GM23248 (cell line): ENCODE measurements at regions not wholly inside any gene's neighbourhood (a gene's known extent, or its start where the extent isn't known, plus 50 kb on each side); places are given as distances from the start of the nearest gene placed in this dataset.
A peak's percentile ranks its signal among the peaks of the same experiment; 100 is the strongest.

Experiments used
- DNase-seq: peaks from one replicate; pipeline ENCODE4 v3.0.0-alpha.2; 2015
- H2AFZ ChIP-seq: fragments of 200-600 bp; sonication (generic); 2 replicates; pipeline ENCODE4 v1.6.1; 2016; ENCODE audit warnings: antibody characterized with exemption
- H3F3A ChIP-seq: fragments of 200-600 bp; sonication (generic); 2 replicates; pipeline ENCODE4 v1.6.1; 2016; ENCODE audit warnings: mild to moderate bottlenecking, antibody characterized with exemption, mixed run types; ENCODE audit not compliant: insufficient read depth
- H3K27ac ChIP-seq: fragments of 200-600 bp; sonication (generic); 2 replicates; pipeline ENCODE4 v1.5.1; 2016; ENCODE audit warnings: mild to moderate bottlenecking
- H3K27me3 ChIP-seq: fragments of 200-600 bp; sonication (generic); replicated peaks from 2 replicates; pipeline ENCODE4 v1.6.1; 2016; ENCODE audit warnings: mild to moderate bottlenecking; ENCODE audit not compliant: insufficient read depth
- H3K36me3 ChIP-seq: fragments of 200-600 bp; sonication (generic); 2 replicates; pipeline ENCODE4 v1.6.1; 2016; ENCODE audit warnings: low read depth, mild to moderate bottlenecking
- H3K4me1 ChIP-seq: fragments of 200-600 bp; sonication (generic); 2 replicates; pipeline ENCODE4 v1.6.1; 2016; ENCODE audit warnings: mild to moderate bottlenecking; ENCODE audit not compliant: insufficient read depth
- H3K4me2 ChIP-seq: fragments of 200-600 bp; sonication (generic); one replicate; pipeline ENCODE4 v1.6.1; 2016; ENCODE audit warnings: mild to moderate bottlenecking; ENCODE audit not compliant: unreplicated experiment
- H3K4me3 ChIP-seq: fragments of 200-600 bp; sonication (generic); 2 replicates; pipeline ENCODE4 v1.5.1; 2016; ENCODE audit warnings: mild to moderate bottlenecking
- H3K79me2 ChIP-seq: fragments of 200-600 bp; sonication (generic); 2 replicates; pipeline ENCODE4 v1.6.1; 2016; ENCODE audit warnings: mild to moderate bottlenecking; ENCODE audit not compliant: insufficient read depth
- H3K9ac ChIP-seq: fragments of 200-600 bp; sonication (generic); 2 replicates; pipeline ENCODE4 v1.6.1; 2016; ENCODE audit warnings: mild to moderate bottlenecking
- H3K9me2 ChIP-seq: fragments of 200-600 bp; sonication (generic); 2 replicates; pipeline ENCODE4 v1.6.1; 2016; ENCODE audit warnings: mixed run types, mild to moderate bottlenecking, moderate library complexity; ENCODE audit not compliant: insufficient read depth
- H3K9me3 ChIP-seq: fragments of 200-600 bp; sonication (generic); one replicate; pipeline ENCODE4 v1.6.1; 2017; ENCODE audit warnings: low read depth
- H4K20me1 ChIP-seq: fragments of 200-600 bp; sonication (generic); 2 replicates; pipeline ENCODE4 v1.6.0; 2016; ENCODE audit not compliant: insufficient read depth
- EZH2 ChIP-seq: fragments of 200-600 bp; sonication (generic); IDR thresholded peaks from 2 replicates; pipeline ENCODE4 v1.6.1; 2018; ENCODE audit warnings: antibody characterized with exemption, mild to moderate bottlenecking; ENCODE audit not compliant: insufficient read depth, poor library complexity, severe bottlenecking
- EZH2phosphoT487 ChIP-seq: fragments of 200-600 bp; sonication (generic); IDR thresholded peaks from 2 replicates; pipeline ENCODE4 v1.6.1; 2018; ENCODE audit warnings: antibody characterized with exemption, moderate library complexity, mild to moderate bottlenecking, low read depth; ENCODE audit not compliant: insufficient read depth
- WGBS, 2 experiments: methylation state at CpG; one replicate each; pipeline ENCODE4 v1.1.6; 2015 to 2017; ENCODE audit warnings: low lambda C conversion rate in 2 of 2, low coverage in 1 of 2; ENCODE audit errors: missing lambda C conversion rate in 2 of 2; 5-methylcytosine and 5-hydroxymethylcytosine counted together
- in situ Hi-C: fragments of 300-500 bp; cut with MboI; formaldehyde crosslinking; loops from 2 replicates; pipeline ENCODE4 v1.15.0; 2020

DNA sequence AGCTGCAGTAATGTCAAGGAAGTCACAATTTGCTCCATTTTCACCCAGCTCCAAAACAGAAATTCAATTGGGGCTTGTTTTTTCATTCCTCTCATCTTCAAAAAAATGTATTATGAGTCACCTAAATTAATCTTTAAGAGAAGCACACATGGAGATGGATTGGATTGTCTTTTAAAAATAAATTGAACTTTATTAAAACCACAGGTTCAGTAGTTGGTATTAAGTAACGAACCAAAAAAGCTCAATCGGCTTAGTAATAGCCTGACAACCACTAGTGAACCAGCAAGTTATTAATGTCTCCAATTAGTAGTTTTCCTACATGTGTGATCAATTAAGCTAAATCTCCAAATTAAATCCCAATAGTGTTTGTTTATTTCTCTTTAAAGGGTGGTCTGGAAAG, 283.5 kb upstream of the GIMD1 start:
- 35 to 37% methylated on average over 2 of the region's 2 CpGs for WGBS, 2 experiments

DNA sequence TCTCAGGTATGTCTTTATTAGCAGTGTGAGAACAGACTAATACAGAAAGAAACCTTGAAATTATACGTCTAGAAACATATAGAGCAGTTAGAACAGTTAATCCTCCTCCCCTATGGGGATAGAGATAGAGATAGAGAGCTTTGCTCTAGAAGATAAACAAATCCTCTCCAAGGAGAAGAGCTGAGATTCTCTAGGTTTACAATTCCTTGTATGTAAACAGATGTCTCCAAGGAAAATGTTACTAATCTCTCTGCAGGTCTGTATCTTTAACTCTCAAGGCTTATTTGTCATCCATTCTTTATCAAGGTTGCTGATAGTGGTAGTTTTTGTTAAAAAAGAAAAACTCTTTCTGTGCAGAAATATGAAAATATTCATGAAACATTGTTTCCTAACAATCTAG, 282.1 kb upstream of the GIMD1 start:
- no peaks in the 10 kb centered on the region for H3K27me3 ChIP-seq
- H3K9ac ChIP-seq: no peak overlapping the region
- no peaks in the 10 kb centered on the region for H3K36me3 ChIP-seq
- H3K79me2 ChIP-seq: no peaks in the 10 kb centered on the region
- H3K4me1 ChIP-seq: peaks cover 6% of the 10 kb centered on the region
- H3K4me3 ChIP-seq: no peak overlapping the region
- no peak for TF ChIP-seq EZH2
- in situ Hi-C loops: no loop called here
- DNase-seq: no peak
- no peak overlapping the region for H3K27ac ChIP-seq
- no peak overlapping the region for H2AFZ ChIP-seq
- H3K9me2 ChIP-seq: no peaks in the 10 kb centered on the region
- H3F3A ChIP-seq: no peaks in the 10 kb centered on the region
- H3K9me3 ChIP-seq: no peaks in the 10 kb centered on the region
- H3K4me2 ChIP-seq: no peak overlapping the region
- H4K20me1 ChIP-seq: no peaks in the 10 kb centered on the region
- 73 to 84% methylated on average over 1 of the region's 1 CpG for WGBS, 2 experiments

More for the DNA sequence above, 283.5 kb upstream of the GIMD1 start:
- no peaks in the 10 kb centered on the region for H3K79me2 ChIP-seq
- H3K4me3 ChIP-seq: no peak overlapping the region
- no peak for DNase-seq
- H3K27me3 ChIP-seq: no peaks in the 10 kb centered on the region
- H3K9me3 ChIP-seq: no peaks in the 10 kb centered on the region
- no peaks in the 10 kb centered on the region for H3K9me2 ChIP-seq
- H3K4me1 ChIP-seq: peaks cover 6% of the 10 kb centered on the region
- no peak overlapping the region for H3K4me2 ChIP-seq
- no peak overlapping the region for H3K9ac ChIP-seq
- in situ Hi-C loops: no loop called here
- no peaks in the 10 kb centered on the region for H4K20me1 ChIP-seq
- H3K36me3 ChIP-seq: no peaks in the 10 kb centered on the region
- no peak for TF ChIP-seq EZH2
- no peak for TF ChIP-seq EZH2phosphoT487
- H2AFZ ChIP-seq: no peak overlapping the region
- no peak overlapping the region for H3K27ac ChIP-seq
- no peaks in the 10 kb centered on the region for H3F3A ChIP-seq

DNA sequence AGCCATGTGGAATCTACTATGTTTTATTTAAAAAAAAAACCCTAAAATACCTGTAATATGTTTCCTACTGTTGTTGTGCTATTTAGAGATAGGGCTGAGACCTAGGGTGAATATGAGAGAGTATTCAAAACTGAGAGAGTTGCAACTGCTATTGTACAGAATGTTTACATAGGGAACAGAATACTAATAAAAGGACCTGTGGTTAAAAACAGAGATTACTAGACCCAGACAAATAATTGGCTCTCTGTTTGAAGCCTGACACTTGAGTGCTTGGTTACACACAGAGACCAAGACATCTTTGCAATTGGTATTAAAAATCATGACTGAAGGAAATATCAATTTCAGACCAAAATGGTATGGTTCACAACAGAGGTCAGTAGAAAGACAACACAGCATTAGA, 278.9 kb upstream of the GIMD1 start:
- H3K27ac ChIP-seq: no peak overlapping the region

DNA sequence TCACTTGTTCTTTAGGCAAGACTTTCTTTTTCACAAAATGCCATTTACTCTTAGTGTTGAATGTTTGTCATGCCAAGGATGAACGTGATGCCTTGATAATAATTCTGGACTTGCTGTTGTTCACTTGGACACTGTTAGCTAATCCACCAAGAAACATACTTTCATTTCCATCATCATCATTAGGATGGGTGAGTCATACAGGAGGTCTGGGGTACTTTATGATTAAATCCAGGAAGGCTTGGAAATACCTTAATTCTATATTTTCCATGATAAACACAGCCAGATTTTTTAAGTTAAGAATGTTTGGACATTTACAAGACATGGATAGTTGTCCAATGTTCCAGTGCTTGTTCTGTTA, 260.7 kb upstream of the GIMD1 start:
- H2AFZ ChIP-seq: no peak overlapping the region; the same call in 1 of the 2 replicates

More for the DNA sequence above, 278.9 kb upstream of the GIMD1 start:
- Histone ChIP-seq H3K9ac (no peak overlapping the region), H3K27me3 (no peaks in the 10 kb centered on the region), H2AFZ (no peak overlapping the region), H3K36me3 (no peaks in the 10 kb centered on the region), H3K9me2 (no peaks in the 10 kb centered on the region), H3K4me2 (no peak overlapping the region), H3K9me3 (no peaks in the 10 kb centered on the region), H3K4me1 (peaks cover 6% of the 10 kb centered on the region), H3K4me3 (no peak overlapping the region), H3K79me2 (no peaks in the 10 kb centered on the region), H3F3A (no peaks in the 10 kb centered on the region), H4K20me1 (no peaks in the 10 kb centered on the region)
- TF ChIP-seq EZH2: no peak
- TF ChIP-seq EZH2phosphoT487: no peak
- in situ Hi-C loops: no loop called here
- no peak for DNase-seq

DNA sequence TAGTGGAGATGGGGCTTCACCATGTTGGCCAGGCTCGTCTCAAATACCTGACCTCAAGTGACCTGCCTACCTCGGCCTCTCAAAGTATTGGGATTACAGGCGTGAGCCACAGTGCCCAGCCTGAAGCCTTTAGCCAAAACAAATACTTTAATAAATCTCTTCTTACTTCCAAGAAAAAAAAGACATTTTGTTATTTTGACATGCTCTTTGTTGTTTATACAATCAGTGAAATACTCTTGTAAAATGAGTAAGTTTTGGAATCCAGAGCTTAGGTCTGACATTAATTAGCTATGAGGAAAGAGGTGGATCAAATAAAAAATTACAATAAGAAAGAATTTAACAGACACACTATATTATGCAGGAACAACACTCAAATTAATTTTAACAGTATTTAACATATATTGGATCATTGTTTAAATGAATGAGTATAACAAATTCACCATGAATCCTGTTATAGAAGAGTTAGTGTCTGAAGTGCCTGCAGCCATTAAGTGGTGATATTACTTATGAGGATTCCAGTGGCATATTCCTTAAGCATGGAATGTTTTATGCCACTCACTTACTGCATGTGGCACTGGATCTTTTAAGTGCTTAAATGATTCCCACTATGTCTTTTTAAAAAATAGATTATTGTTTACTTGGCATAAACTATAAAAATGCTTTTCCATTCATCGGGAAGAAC, 260.1 kb upstream of the GIMD1 start:
- H3F3A ChIP-seq: peaks cover 4% of the 10 kb centered on the region; the same call in 1 of the 2 replicates
- no peaks in the 10 kb centered on the region for H3K27me3 ChIP-seq
- H3K9me3 ChIP-seq: no peaks in the 10 kb centered on the region
- no peak overlapping the region for H3K9ac ChIP-seq
- H4K20me1 ChIP-seq: no peaks in the 10 kb centered on the region
- no peaks in the 10 kb centered on the region for H3K9me2 ChIP-seq
- 17 to 24% methylated on average over 4 of the region's 4 CpGs for WGBS, 2 experiments
- peak overlapping the region; percentile 7 for H3K4me2 ChIP-seq
- no peak overlapping the region; the same call in 1 of the 2 replicates for H2AFZ ChIP-seq
- H3K4me1 ChIP-seq: peaks cover 31% of the 10 kb centered on the region
- H3K79me2 ChIP-seq: no peaks in the 10 kb centered on the region
- no peak overlapping the region for H3K4me3 ChIP-seq
- in situ Hi-C loops: no loop called here
- H3K27ac ChIP-seq: no peak overlapping the region
- H3K36me3 ChIP-seq: no peaks in the 10 kb centered on the region
- peak; percentile 6 for DNase-seq
- no peak for TF ChIP-seq EZH2phosphoT487
- no peak for TF ChIP-seq EZH2

More for the DNA sequence above, 260.7 kb upstream of the GIMD1 start:
- TF ChIP-seq EZH2phosphoT487: no peak
- TF ChIP-seq EZH2: no peak
- H4K20me1 ChIP-seq: no peaks in the 10 kb centered on the region
- H3K4me2 ChIP-seq: peak overlapping the region; percentile 7
- H3K27me3 ChIP-seq: no peaks in the 10 kb centered on the region
- peaks cover 28% of the 10 kb centered on the region for H3K4me1 ChIP-seq
- H3K9me3 ChIP-seq: no peaks in the 10 kb centered on the region
- H3F3A ChIP-seq: peaks cover 4% of the 10 kb centered on the region; the same call in 1 of the 2 replicates
- no peak overlapping the region for H3K4me3 ChIP-seq
- no peaks in the 10 kb centered on the region for H3K9me2 ChIP-seq
- in situ Hi-C loops: no loop called here
- no peaks in the 10 kb centered on the region for H3K36me3 ChIP-seq
- H3K79me2 ChIP-seq: no peaks in the 10 kb centered on the region
- WGBS, 2 experiments: 4 to 5% methylated on average over 1 of the region's 1 CpG
- no peak overlapping the region for H3K9ac ChIP-seq
- DNase-seq: peak; percentile 36
- H3K27ac ChIP-seq: no peak overlapping the region
